ENCODE measurements at regions not wholly inside any gene's neighbourhood (a gene's known extent, or its start where the extent isn't known, plus 50 kb on each side); places are given as distances from the start of the nearest gene placed in this dataset.

DNA sequence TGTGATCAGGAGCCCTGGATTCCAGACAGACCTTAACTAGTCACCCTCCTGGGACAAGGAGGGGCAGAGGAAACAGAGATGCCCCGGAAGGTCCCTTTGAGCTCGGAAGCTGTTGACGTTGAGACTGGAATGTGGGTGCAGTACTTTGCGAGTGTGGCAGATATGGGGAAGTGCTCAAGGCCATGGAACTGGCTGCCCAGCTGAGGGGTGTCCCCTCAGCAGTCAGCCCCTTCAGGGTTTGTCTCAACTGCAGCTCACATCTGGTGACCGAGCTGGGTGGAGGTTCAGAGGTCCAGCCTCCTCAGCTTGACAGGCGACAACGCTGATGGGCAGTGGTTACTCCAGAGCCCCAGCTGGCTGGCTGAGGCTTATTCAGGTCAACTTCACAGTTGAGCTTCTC lies 150.3 kb upstream of the SNX19 start:
- DNase-seq: no peak
- Histone ChIP-seq H3K14ac (ENCODE audit: insufficient read depth, low read length) (no peak overlapping the region), H3K23me2 (ENCODE audit: insufficient read length, low read depth, low read length, poor library complexity, severe bottlenecking) (no peaks in the 10 kb centered on the region), H2BK12ac (ENCODE audit: insufficient read length, low read depth, low read length) (no peak overlapping the region), H3K4me2 (ENCODE audit: insufficient read depth, insufficient read length, low read length) (no peak overlapping the region), H2BK120ac (ENCODE audit: low read depth, low read length, poor library complexity, severe bottlenecking) (no peak overlapping the region), H3K4ac (ENCODE audit: low read depth, low read length) (no peak overlapping the region), H4K91ac (ENCODE audit: insufficient read length, low read depth, low read length) (no peak overlapping the region), H3K4me1 (ENCODE audit: insufficient read depth, low read length) (peaks cover 4% of the 10 kb centered on the region; the same call in 1 of the 2 replicates), H3T11ph (ENCODE audit: low read length) (no peak overlapping the region), H2BK15ac (ENCODE audit: low read depth, low read length) (no peak overlapping the region), H4K8ac (replicated peaks; ENCODE audit: insufficient read length, low read depth, low read length) (no peak overlapping the region), H3K18ac (ENCODE audit: insufficient read length, low read depth, low read length) (no peak overlapping the region), H4K5ac (ENCODE audit: insufficient read length, low read depth, low read length) (no peak overlapping the region), H3K79me2 (ENCODE audit: insufficient read depth, low read length) (no peaks in the 10 kb centered on the region), H3K79me1 (ENCODE audit: insufficient read depth, low read depth, low read length, poor library complexity, severe bottlenecking) (no peaks in the 10 kb centered on the region), H3K27me3 (ENCODE audit: insufficient read depth, low read length) (no peaks in the 10 kb centered on the region), H2BK20ac (ENCODE audit: low read depth, low read length, poor library complexity, severe bottlenecking) (no peak overlapping the region), H3K9me3 (ENCODE audit: control insufficient read depth, low read depth, low read length) (no peaks in the 10 kb centered on the region), H3K27ac (ENCODE audit: insufficient read length, low read depth, low read length) (no peak overlapping the region), H4K20me1 (ENCODE audit: control insufficient read depth, insufficient read depth, insufficient read length) (no peaks in the 10 kb centered on the region), H3K23ac (ENCODE audit: insufficient read length, low read depth, low read length) (no peak overlapping the region), H2AK5ac (ENCODE audit: insufficient read length, low read length) (no peak overlapping the region), H2AFZ (ENCODE audit: low read length) (no peak overlapping the region), H3K56ac (ENCODE audit: insufficient read length, low read depth, low read length) (no peak overlapping the region), H2BK5ac (ENCODE audit: insufficient read length, low read length) (no peak overlapping the region), H3K9ac (ENCODE audit: extremely low read depth, insufficient read length, low read length) (no peak overlapping the region)
- H3K27me3 Mint-ChIP-seq (ENCODE audit: low read depth): peaks cover 4% of the 10 kb centered on the region
- H3K4me1 Mint-ChIP-seq: peaks cover 27 to 35% of the 10 kb centered on the region in 2 experiments
- no CpG with 5 or more reads among the region's 7 CpGs for WGBS (ENCODE audit: extremely low coverage, insufficient read length, low lambda C conversion rate)
- H3K27ac Mint-ChIP-seq: no peak overlapping the region
- no peak overlapping the region for H3K4me3 Mint-ChIP-seq
- peaks cover 5 to 18% of the 10 kb centered on the region in 2 experiments; a peak in 4 of 5 replicates for H3K9me3 Mint-ChIP-seq
- H3K36me3 Mint-ChIP-seq (ENCODE audit: insufficient read depth in 1 of 3, low read depth in 3 of 3): peaks cover 0 to 12% (median 12%) of the 10 kb centered on the region in 3 experiments; a peak in 4 of 7 replicates
- TF ChIP-seq, protein P1, sequence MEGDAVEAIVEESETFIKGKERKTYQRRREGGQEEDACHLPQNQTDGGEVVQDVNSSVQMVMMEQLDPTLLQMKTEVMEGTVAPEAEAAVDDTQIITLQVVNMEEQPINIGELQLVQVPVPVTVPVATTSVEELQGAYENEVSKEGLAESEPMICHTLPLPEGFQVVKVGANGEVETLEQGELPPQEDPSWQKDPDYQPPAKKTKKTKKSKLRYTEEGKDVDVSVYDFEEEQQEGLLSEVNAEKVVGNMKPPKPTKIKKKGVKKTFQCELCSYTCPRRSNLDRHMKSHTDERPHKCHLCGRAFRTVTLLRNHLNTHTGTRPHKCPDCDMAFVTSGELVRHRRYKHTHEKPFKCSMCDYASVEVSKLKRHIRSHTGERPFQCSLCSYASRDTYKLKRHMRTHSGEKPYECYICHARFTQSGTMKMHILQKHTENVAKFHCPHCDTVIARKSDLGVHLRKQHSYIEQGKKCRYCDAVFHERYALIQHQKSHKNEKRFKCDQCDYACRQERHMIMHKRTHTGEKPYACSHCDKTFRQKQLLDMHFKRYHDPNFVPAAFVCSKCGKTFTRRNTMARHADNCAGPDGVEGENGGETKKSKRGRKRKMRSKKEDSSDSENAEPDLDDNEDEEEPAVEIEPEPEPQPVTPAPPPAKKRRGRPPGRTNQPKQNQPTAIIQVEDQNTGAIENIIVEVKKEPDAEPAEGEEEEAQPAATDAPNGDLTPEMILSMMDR (conservative IDR thresholded peaks at IDR 0.05): no peak

All from H9 (cell line).